Small intestine (tissue), 7 donors: ENCODE measurements at regions not wholly inside any gene's neighbourhood (a gene's known extent, or its start where the extent isn't known, plus 50 kb on each side); places are given as distances from the start of the nearest gene placed in this dataset.

Source experiments
- DNase-seq, 2 donors: peaks; one replicate each; pipeline versions ENCODE4 v3.0.0 to v3.0.0-alpha.2; 2013
- FAIRE-seq: peaks from 2 replicates; lab custom pipeline; 2012; peaks lifted over from hg19 to GRCh38; lab: Jason Lieb, UNC
- H3K27ac ChIP-seq, 3 donors: one replicate each; pipeline ENCODE4 v1.5.1; 2013; ENCODE audit warnings: low read length in 2 of 3, mild to moderate bottlenecking in 2 of 3, control low read depth in 1 of 3, inconsistent platforms in 1 of 3, low read depth in 1 of 3, moderate library complexity in 1 of 3
- H3K27me3 ChIP-seq, 3 donors: one replicate each; pipeline ENCODE4 v1.6.1; 2013; ENCODE audit warnings: low read length in 3 of 3, inconsistent platforms in 1 of 3; ENCODE audit not compliant: control insufficient read depth in 3 of 3, insufficient read depth in 3 of 3
- H3K36me3 ChIP-seq, 3 donors: one replicate each; pipeline ENCODE4 v1.6.1; 2013; ENCODE audit warnings: low read length in 3 of 3, inconsistent platforms in 1 of 3, low read depth in 1 of 3, mild to moderate bottlenecking in 1 of 3, moderate library complexity in 1 of 3; ENCODE audit not compliant: control insufficient read depth in 3 of 3, insufficient read depth in 2 of 3
- H3K4me1 ChIP-seq, 3 donors: one replicate each; pipeline ENCODE4 v1.6.1; 2013; ENCODE audit warnings: low read length in 2 of 3, inconsistent platforms in 1 of 3, low read depth in 1 of 3, mild to moderate bottlenecking in 1 of 3, moderate library complexity in 1 of 3; ENCODE audit not compliant: control insufficient read depth in 3 of 3, insufficient read depth in 2 of 3
- H3K4me3 ChIP-seq, 3 donors: one replicate each; pipeline ENCODE4 v1.5.1; 2013; ENCODE audit warnings: low read length in 3 of 3, control low read depth in 1 of 3, inconsistent platforms in 1 of 3, low read depth in 1 of 3, mild to moderate bottlenecking in 1 of 3, moderate library complexity in 1 of 3
- H3K9me3 ChIP-seq, 2 donors: one replicate each; pipeline ENCODE4 v1.6.1; 2013; ENCODE audit warnings: low read depth in 1 of 2, low read length in 1 of 2; ENCODE audit not compliant: control insufficient read depth in 2 of 2, insufficient read depth in 1 of 2
- WGBS, 3 donors: extraction: QIAGEN DNeasy Blood & Tissue Kit; methylation state at CpG; one replicate each; pipeline ENCODE4 v1.1.7; 2013; 5-methylcytosine and 5-hydroxymethylcytosine counted together
- donor health status: healthy with polysubstance abuse.
- donor health status: control.
- donor health status: control.
- donor health status: Bipolar disorder and iron deficiency.
- donor health status: healthy.

- H3K36me3 ChIP-seq = no peaks in the 10 kb centered on the region
- no peaks in the 10 kb centered on the region for H3K9me3 ChIP-seq
- no peak for DNase-seq
- 86 to 90% (median 90%) methylated on average over 6 of the region's 6 CpGs for WGBS, 3 donors
- H3K4me1 ChIP-seq = no peaks in the 10 kb centered on the region
- H3K27ac ChIP-seq = no peak overlapping the region
- no peak for FAIRE-seq
- no peaks in the 10 kb centered on the region for H3K27me3 ChIP-seq
- no peak overlapping the region for H3K4me3 ChIP-seq
Observed at GRCh38 chr4:180789929-180790328, 1453.3 kb upstream of the TENM3 start.

- H3K27ac ChIP-seq = no peak overlapping the region
- H3K4me3 ChIP-seq = no peak overlapping the region
- no peak for DNase-seq
- FAIRE-seq = no peak
- no peaks in the 10 kb centered on the region for H3K4me1 ChIP-seq
- no peaks in the 10 kb centered on the region for H3K27me3 ChIP-seq
- no peaks in the 10 kb centered on the region for H3K36me3 ChIP-seq
- WGBS, 3 donors = 30 to 54% (median 33%) methylated on average over 3 of the region's 3 CpGs
- no peaks in the 10 kb centered on the region for H3K9me3 ChIP-seq
Observed at GRCh38 chr4:180790471-180790870, 1452.7 kb upstream of the TENM3 start.

GRCh38 chr4:180792541-180792940, 1450.7 kb upstream of the TENM3 start:
- Histone ChIP-seq H3K36me3 (no peaks in the 10 kb centered on the region), H3K4me3 (no peak overlapping the region), H3K9me3 (no peaks in the 10 kb centered on the region), H3K27ac (no peak overlapping the region), H3K4me1 (no peaks in the 10 kb centered on the region), H3K27me3 (no peaks in the 10 kb centered on the region)
- DNase-seq (no peak), FAIRE-seq (no peak)

GRCh38 chr4:180794333-180794732, 1448.9 kb upstream of the TENM3 start:
- Histone ChIP-seq H3K27me3 (no peaks in the 10 kb centered on the region), H3K4me3 (no peak overlapping the region), H3K27ac (no peak overlapping the region), H3K9me3 (no peaks in the 10 kb centered on the region), H3K36me3 (no peaks in the 10 kb centered on the region), H3K4me1 (no peaks in the 10 kb centered on the region)
- whole genome bisulfite sequencing, 3 donors = 74 to 83% (median 80%) methylated on average over 2 of the region's 2 CpGs
- DNase-seq = no peak
- no peak for FAIRE-seq

GRCh38 chr4:180798036-180798577, 1445.1 kb upstream of the TENM3 start:
- H3K36me3 ChIP-seq = no peaks in the 10 kb centered on the region
- no peak overlapping the region for H3K4me3 ChIP-seq
- H3K27ac ChIP-seq = no peak overlapping the region
- 55 to 60% (median 55%) methylated on average over 4 of the region's 4 CpGs for WGBS, 3 donors
- H3K27me3 ChIP-seq = no peaks in the 10 kb centered on the region
- DNase-seq = no peak
- no peaks in the 10 kb centered on the region for H3K9me3 ChIP-seq
- FAIRE-seq = no peak
- H3K4me1 ChIP-seq = no peaks in the 10 kb centered on the region

GRCh38 chr4:180799798-180800197, 1443.4 kb upstream of the TENM3 start:
- Histone ChIP-seq H3K4me3 (no peak overlapping the region), H3K27ac (no peak overlapping the region), H3K9me3 (no peaks in the 10 kb centered on the region), H3K27me3 (no peaks in the 10 kb centered on the region), H3K36me3 (no peaks in the 10 kb centered on the region), H3K4me1 (no peaks in the 10 kb centered on the region)
- 61 to 71% (median 71%) methylated on average over 5 of the region's 5 CpGs for WGBS, 3 donors
- DNase-seq (no peak), FAIRE-seq (no peak)

- Histone ChIP-seq H3K9me3 (no peaks in the 10 kb centered on the region), H3K27me3 (no peaks in the 10 kb centered on the region), H3K4me1 (no peaks in the 10 kb centered on the region), H3K4me3 (no peak overlapping the region), H3K27ac (no peak overlapping the region), H3K36me3 (no peaks in the 10 kb centered on the region)
- 81 to 82% (median 82%) methylated on average over 4 of the region's 4 CpGs for WGBS, 3 donors
- FAIRE-seq = no peak
- DNase-seq = no peak
Observed at GRCh38 chr4:180805101-180805500, 1438.1 kb upstream of the TENM3 start.

GRCh38 chr4:180808862-180809261, 1434.3 kb upstream of the TENM3 start:
- 19 to 60% (median 24%) methylated on average over 2 of the region's 2 CpGs for WGBS, 3 donors
- no peak for FAIRE-seq
- Histone ChIP-seq H3K27me3 (no peaks in the 10 kb centered on the region), H3K4me3 (no peak overlapping the region), H3K9me3 (no peaks in the 10 kb centered on the region), H3K4me1 (no peaks in the 10 kb centered on the region), H3K27ac (no peak overlapping the region), H3K36me3 (no peaks in the 10 kb centered on the region)
- no peak for DNase-seq

GRCh38 chr4:180809439-180809838, 1433.8 kb upstream of the TENM3 start:
- DNase-seq = no peak
- H3K27me3 ChIP-seq = no peaks in the 10 kb centered on the region
- no peaks in the 10 kb centered on the region for H3K36me3 ChIP-seq
- no peak overlapping the region for H3K4me3 ChIP-seq
- no peaks in the 10 kb centered on the region for H3K4me1 ChIP-seq
- WGBS, 3 donors = 31 to 69% (median 35%) methylated on average over 4 of the region's 4 CpGs
- no peak overlapping the region for H3K27ac ChIP-seq
- no peaks in the 10 kb centered on the region for H3K9me3 ChIP-seq
- FAIRE-seq = no peak
